ENCODE measurements at regions not wholly inside any gene's neighbourhood (a gene's known extent, or its start where the extent isn't known, plus 50 kb on each side); places are given as distances from the start of the nearest gene placed in this dataset.

DNA sequence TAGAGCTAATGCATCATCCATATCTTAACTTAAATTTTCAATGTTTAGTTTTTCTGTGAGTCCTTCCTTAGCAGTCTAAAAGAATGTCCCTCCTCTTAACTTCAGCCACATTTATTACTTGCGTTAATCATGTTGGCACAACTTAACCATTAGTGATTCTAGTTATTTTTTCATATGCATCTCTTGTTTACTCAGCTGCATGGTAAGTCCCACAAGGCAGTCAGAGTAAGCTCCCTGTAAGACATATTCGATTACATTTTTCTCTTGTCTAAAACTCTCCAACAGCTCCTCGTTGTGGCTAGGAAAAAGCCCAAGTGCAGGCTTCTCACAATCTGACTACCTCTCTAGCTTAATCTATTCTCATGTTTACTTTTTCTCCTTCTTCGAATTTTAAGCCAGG lies 2045.3 kb upstream of the PIK3C3 start:
- Histone ChIP-seq H3K9me3 (ENCODE audit: insufficient read depth, low read length) (no peaks in the 10 kb centered on the region), H2AFZ (ENCODE audit: low read depth, low read length, severe bottlenecking) (no peak overlapping the region), H3K9ac (ENCODE audit: low read length) (no peak overlapping the region), H3K4me2 (ENCODE audit: low read depth, low read length, poor library complexity, severe bottlenecking) (no peak overlapping the region), H3K9me2 (replicated peaks; ENCODE audit: insufficient read depth, low read length) (no peaks in the 10 kb centered on the region), H4K20me1 (ENCODE audit: low read depth, low read length) (no peaks in the 10 kb centered on the region), H3F3A (ENCODE audit: insufficient read depth) (no peaks in the 10 kb centered on the region), H3K4me3 (ENCODE audit: insufficient read depth, low read length, poor library complexity, severe bottlenecking) (no peak overlapping the region), H3K36me3 (ENCODE audit: low read length) (no peaks in the 10 kb centered on the region), H3K79me2 (ENCODE audit: insufficient read depth, low read length) (no peaks in the 10 kb centered on the region), H3K27me3 (ENCODE audit: low read length) (no peaks in the 10 kb centered on the region), H3K27ac (ENCODE audit: low read depth, low read length) (no peak overlapping the region)
- no peak for TF ChIP-seq EZH2phosphoT487 (conservative IDR thresholded peaks at IDR 0.05; ENCODE audit: low read length)
- TF ChIP-seq, protein P1, sequence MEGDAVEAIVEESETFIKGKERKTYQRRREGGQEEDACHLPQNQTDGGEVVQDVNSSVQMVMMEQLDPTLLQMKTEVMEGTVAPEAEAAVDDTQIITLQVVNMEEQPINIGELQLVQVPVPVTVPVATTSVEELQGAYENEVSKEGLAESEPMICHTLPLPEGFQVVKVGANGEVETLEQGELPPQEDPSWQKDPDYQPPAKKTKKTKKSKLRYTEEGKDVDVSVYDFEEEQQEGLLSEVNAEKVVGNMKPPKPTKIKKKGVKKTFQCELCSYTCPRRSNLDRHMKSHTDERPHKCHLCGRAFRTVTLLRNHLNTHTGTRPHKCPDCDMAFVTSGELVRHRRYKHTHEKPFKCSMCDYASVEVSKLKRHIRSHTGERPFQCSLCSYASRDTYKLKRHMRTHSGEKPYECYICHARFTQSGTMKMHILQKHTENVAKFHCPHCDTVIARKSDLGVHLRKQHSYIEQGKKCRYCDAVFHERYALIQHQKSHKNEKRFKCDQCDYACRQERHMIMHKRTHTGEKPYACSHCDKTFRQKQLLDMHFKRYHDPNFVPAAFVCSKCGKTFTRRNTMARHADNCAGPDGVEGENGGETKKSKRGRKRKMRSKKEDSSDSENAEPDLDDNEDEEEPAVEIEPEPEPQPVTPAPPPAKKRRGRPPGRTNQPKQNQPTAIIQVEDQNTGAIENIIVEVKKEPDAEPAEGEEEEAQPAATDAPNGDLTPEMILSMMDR (IDR thresholded peaks at IDR 0.05; ENCODE audit: insufficient read depth, low read length, poor library complexity, severe bottlenecking) = no peak

DNA sequence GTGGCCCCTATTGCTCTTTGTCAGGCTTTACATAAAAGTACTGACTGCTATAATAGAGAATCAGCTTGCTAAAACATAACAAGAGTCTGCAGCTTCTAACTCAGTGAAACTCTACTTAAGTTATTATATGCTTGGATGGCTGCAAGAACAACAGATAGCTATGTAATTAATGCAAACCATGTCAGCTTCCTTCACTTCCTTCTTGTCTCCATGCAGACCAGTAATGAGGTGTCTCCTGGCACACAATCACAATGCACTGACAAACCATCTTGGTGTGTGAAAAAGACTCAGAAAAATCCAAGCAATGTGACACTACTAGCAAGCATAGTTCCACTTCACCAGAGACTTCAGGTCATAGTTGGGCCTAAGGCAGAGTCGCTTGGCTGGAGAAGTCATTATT lies 2068.9 kb upstream of the PIK3C3 start:
- Histone ChIP-seq H3K36me3 (ENCODE audit: low read length) (no peaks in the 10 kb centered on the region), H3K79me2 (ENCODE audit: insufficient read depth, low read length) (no peaks in the 10 kb centered on the region), H3K9me3 (ENCODE audit: insufficient read depth, low read length) (no peaks in the 10 kb centered on the region), H2AFZ (ENCODE audit: low read depth, low read length, severe bottlenecking) (no peak overlapping the region), H3K9me2 (replicated peaks; ENCODE audit: insufficient read depth, low read length) (no peaks in the 10 kb centered on the region), H3K27ac (ENCODE audit: low read depth, low read length) (no peak overlapping the region), H3K4me3 (ENCODE audit: insufficient read depth, low read length, poor library complexity, severe bottlenecking) (no peak overlapping the region), H3K4me2 (ENCODE audit: low read depth, low read length, poor library complexity, severe bottlenecking) (no peak overlapping the region), H3K27me3 (ENCODE audit: low read length) (no peaks in the 10 kb centered on the region), H3K9ac (ENCODE audit: low read length) (no peak overlapping the region), H3F3A (ENCODE audit: insufficient read depth) (no peaks in the 10 kb centered on the region), H4K20me1 (ENCODE audit: low read depth, low read length) (no peaks in the 10 kb centered on the region)
- TF ChIP-seq, protein P1 (IDR thresholded peaks at IDR 0.05; ENCODE audit: insufficient read depth, low read length, poor library complexity, severe bottlenecking) = no peak
- TF ChIP-seq EZH2phosphoT487 (conservative IDR thresholded peaks at IDR 0.05; ENCODE audit: low read length) = no peak

DNA sequence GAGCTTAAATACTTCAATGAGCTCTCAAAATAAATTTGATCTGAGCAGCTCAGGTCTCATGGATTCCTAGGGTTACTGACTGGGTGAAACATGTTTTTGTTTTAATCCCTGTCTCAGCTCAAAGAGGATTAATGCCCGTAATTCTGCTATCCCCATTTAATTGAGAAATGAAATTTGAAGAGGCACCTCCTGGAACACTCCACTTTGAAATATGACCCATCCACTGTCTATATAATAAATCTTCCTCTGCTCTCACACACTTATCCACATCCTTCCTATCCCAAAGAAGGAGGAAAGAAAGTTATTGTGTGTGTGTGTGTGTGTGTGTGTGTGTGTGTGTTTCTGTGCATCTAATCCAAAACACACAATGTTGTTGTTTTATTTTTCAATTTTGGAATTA lies 2082.4 kb upstream of the PIK3C3 start:
- TF ChIP-seq, protein P1 (IDR thresholded peaks at IDR 0.05; ENCODE audit: insufficient read depth, low read length, poor library complexity, severe bottlenecking) = no peak
- TF ChIP-seq EZH2phosphoT487 (conservative IDR thresholded peaks at IDR 0.05; ENCODE audit: low read length) = no peak
- no peak overlapping the region for H3K27ac ChIP-seq (ENCODE audit: low read depth, low read length)
- no peaks in the 10 kb centered on the region for H3F3A ChIP-seq (ENCODE audit: insufficient read depth)
- H3K79me2 ChIP-seq (ENCODE audit: insufficient read depth, low read length) = no peaks in the 10 kb centered on the region
- no peak overlapping the region for H3K4me2 ChIP-seq (ENCODE audit: low read depth, low read length, poor library complexity, severe bottlenecking)
- no peak overlapping the region for H3K9ac ChIP-seq (ENCODE audit: low read length)
- H3K9me2 ChIP-seq (replicated peaks; ENCODE audit: insufficient read depth, low read length) = no peaks in the 10 kb centered on the region
- H3K9me3 ChIP-seq (ENCODE audit: insufficient read depth, low read length) = no peaks in the 10 kb centered on the region
- no peak overlapping the region for H3K4me3 ChIP-seq (ENCODE audit: insufficient read depth, low read length, poor library complexity, severe bottlenecking)
- no peaks in the 10 kb centered on the region for H3K27me3 ChIP-seq (ENCODE audit: low read length)
- no peak overlapping the region for H2AFZ ChIP-seq (ENCODE audit: low read depth, low read length, severe bottlenecking)
- no peaks in the 10 kb centered on the region for H3K36me3 ChIP-seq (ENCODE audit: low read length)
- no peaks in the 10 kb centered on the region for H4K20me1 ChIP-seq (ENCODE audit: low read depth, low read length)

All from SU-DHL-6 (cell line).